ENCODE measurements at regions not wholly inside any gene's neighbourhood (a gene's known extent, or its start where the extent isn't known, plus 50 kb on each side); places are given as distances from the start of the nearest gene placed in this dataset.

DNA sequence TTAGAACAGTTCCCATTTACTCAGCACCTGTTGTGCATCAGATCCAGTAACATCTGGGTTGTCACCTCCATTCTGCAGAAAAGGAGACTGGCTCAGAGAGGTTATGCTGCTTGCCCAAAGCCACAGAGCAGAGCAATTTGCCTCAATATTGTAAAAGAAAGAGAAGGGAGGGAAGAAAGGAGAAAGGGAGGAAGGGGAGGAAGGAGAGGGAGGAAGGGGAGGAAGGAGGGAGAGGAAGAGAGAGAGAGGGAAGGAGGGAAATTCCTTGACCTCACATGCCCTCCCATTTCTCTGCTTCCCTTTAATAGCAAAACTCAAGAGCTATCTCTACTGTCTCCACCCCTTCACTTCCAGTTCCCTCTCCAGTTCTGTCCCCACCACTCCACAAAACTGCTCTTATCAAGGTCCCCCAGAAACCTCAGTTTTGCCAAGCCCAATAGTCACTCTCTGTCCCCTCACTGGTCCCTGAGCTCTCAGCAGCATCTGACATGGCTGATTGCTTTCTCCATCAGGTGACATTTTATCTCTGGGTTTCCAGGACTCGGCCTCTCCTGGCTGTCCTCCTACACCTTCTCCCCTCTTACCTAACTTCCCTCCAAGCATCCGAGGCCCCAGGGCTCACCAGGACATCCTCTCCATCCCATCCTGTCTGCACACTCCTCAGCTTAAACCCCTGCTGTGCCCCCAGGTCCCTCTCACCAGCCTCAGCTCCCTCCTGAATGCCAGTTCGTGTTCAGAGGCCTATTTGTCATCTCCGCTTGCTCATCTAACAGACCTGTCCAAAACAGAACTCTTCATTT is 104.7 kb upstream of the LINGO1 start:
- Histone ChIP-seq H3K27me3 (no peaks in the 10 kb centered on the region), H3K9me3 (no peaks in the 10 kb centered on the region), H3K36me3 (no peaks in the 10 kb centered on the region), H3K4me3 (no peak overlapping the region)
- no peak for DNase-seq

DNA sequence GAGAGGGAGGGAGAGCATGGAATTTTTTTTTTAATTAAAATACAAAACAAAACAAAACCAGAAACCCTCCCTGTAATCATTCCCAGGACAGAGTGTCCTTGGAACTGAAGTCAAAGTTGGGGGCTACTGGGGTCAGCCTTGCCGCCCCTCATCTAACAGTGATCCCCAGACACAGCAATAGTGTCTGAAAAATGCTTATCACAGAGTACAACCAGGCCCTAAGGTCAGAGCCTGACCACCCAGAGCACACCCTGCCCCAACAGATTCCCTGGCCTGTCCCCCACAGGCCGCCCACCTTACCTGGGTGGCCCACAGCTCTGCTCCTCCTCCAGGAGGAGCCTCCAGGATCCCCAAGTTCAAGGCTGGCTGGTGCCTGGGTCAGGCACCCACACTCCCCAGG is 101.6 kb upstream of the LINGO1 start:
- no peaks in the 10 kb centered on the region for H3K9me3 ChIP-seq
- H3K36me3 ChIP-seq: no peaks in the 10 kb centered on the region
- no peaks in the 10 kb centered on the region for H3K27me3 ChIP-seq
- DNase-seq: no peak
- no peak overlapping the region for H3K4me3 ChIP-seq

DNA sequence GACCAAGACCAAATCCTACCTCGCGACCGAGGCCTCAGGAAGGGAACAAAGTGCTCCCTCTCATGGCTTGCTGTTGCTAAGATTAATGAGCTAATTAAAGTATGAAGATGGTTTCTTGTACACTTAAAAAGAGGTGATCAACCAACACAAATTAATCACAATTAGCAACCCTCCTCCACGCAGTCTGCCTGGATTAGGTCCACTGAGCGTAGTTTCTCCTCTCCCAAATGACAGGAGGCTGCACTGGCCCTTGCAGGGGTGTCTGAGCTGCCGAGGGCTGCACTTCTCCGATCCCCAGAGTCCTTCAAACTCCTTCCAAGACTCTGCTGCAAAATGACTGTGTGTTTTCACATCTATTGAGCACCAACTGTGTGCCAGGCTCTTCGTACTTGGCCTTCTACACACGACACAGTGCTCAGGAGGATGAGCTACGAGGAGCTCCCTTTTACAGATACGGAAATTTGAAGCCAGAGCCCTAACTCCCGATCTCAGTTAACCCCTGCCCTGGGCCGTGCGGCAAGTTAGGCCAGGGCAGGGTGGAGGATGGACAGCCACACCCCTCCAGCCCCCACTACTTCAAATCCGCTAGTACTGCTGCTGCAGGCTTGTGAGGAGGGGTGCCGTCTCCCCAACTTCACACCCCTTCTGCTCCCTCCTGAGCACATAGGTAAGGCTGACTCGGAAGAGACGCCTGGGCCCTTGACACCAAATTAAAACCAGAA is 101.0 kb upstream of the LINGO1 start:
- H3K9me3 ChIP-seq: no peaks in the 10 kb centered on the region
- no peaks in the 10 kb centered on the region for H3K36me3 ChIP-seq
- H3K4me3 ChIP-seq: no peak overlapping the region
- DNase-seq: no peak
- H3K27me3 ChIP-seq: no peaks in the 10 kb centered on the region; the same call in 1 of the 2 replicates

DNA sequence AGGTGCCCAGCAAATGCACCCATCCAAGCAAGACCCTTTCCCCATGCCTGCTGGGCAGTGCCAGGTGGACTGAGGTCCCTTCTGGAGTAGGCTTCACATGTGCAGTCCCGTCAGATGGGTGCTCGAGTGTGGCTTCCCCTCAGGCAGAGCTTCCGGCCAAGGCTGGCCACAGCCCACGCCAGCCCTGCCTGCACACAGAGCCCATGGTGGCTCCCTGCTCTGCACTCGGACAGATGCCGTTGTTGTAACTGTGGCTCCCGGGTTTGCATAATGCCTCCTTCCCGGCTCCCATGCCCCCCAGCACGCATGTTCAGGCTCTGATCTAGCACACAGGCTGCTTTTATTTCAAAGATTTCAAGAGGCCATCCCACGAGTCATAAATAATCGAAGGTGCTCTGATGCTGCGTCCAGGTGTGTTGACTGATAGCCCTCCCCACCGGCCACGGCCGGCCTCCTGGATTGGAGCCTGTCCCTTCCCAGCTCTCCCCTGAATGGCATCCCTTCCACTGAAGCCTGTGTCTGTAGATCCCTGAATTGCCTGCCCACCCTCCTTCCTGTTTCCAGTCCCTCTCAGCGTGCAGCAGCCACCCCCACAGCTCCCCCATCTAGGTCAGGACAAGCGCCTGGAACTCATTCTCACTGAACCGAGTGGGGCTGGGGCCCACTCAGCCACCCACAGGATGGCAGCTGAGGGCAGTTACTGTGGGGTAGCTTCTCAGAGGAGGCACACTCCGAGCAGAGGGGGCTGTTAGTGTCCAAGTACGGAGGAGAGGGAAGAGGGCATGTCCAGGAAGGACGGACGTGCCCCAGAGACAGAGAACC is 100.0 kb upstream of the LINGO1 start:
- no peaks in the 10 kb centered on the region for H3K36me3 ChIP-seq
- no peak overlapping the region for H3K4me3 ChIP-seq
- no peaks in the 10 kb centered on the region for H3K9me3 ChIP-seq
- no peak for DNase-seq
- no peaks in the 10 kb centered on the region; the same call in 1 of the 2 replicates for H3K27me3 ChIP-seq

DNA sequence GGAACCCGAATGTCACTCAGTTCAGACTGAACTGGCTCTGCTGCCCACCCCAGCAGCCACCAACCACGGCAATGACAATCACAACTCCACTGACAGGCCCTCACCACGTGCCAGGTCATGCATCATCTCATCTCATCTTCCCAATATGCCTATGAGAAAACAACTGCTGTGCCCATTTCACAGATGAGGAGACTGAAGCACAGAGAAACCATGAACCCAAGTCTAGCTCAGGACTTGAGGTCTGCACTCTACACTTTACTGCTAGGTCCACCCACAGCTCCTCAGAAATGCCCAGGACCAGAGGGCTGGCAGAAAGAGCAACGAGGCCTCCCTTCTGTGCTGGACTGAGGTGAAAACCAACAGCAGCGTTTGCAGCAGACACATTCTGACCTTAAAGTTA is 99.2 kb upstream of the LINGO1 start:
- Histone ChIP-seq H3K36me3 (no peaks in the 10 kb centered on the region), H3K9me3 (no peaks in the 10 kb centered on the region), H3K4me3 (no peak overlapping the region), H3K27me3 (no peaks in the 10 kb centered on the region; the same call in 1 of the 2 replicates)
- no peak for DNase-seq

DNA sequence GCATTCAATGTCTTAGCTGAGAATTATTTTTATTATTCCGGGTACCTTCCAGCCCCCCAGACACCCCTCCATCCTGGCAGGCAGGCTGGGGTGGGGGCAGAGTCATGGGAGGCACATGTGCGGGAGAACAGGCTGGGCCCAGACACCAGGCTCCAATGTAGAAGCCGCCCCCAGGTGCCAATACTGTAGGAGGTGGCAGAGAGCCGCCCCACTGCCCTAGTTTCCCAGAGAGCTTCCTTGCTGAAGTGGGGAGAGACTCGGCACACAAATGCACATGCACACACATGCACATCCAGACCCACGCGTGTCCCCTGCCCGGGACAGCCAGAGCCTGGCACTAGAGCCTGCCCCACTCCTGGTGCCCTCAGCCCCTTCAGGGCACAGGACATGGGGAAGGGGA is 98.4 kb upstream of the LINGO1 start:
- no peaks in the 10 kb centered on the region for H3K9me3 ChIP-seq
- H3K4me3 ChIP-seq: no peak overlapping the region
- H3K27me3 ChIP-seq: no peaks in the 10 kb centered on the region; the same call in 1 of the 2 replicates
- DNase-seq: no peak
- no peaks in the 10 kb centered on the region for H3K36me3 ChIP-seq

DNA sequence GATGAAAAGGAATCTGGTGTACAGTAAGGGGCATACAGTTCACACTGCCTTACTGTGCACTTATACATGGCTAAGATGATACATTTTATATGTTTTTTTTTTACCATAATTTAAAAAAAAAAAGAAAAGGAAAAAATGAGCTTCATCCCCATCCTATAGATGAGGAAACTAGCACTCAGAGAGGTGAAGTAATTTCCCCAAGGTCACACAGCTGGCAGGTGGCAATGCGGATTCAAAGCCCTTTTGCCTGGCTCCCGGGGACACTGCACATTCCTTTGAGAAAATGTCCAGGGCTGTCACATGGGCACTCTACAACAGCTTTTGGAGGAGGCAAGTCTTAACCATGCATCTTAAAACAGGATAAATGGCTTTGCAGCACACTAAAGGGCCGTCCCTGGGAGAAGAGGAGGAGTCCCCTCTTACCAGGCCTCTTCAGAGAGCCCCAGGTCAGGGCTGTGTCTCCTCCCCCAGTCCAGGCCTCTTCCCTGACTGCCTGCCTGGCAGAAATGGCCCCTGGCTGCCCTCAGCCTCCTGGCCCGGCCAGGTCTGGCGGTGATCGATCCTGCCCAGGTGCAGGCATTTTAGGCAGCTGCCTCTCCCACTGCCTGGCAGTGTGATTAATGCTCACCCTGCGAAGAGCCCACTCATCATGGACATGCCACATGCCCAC is 95.1 kb upstream of the LINGO1 start:
- DNase-seq: no peak
- Histone ChIP-seq H3K9me3 (no peaks in the 10 kb centered on the region), H3K27me3 (no peaks in the 10 kb centered on the region; the same call in 1 of the 2 replicates), H3K4me3 (no peak overlapping the region), H3K36me3 (no peaks in the 10 kb centered on the region)

DNA sequence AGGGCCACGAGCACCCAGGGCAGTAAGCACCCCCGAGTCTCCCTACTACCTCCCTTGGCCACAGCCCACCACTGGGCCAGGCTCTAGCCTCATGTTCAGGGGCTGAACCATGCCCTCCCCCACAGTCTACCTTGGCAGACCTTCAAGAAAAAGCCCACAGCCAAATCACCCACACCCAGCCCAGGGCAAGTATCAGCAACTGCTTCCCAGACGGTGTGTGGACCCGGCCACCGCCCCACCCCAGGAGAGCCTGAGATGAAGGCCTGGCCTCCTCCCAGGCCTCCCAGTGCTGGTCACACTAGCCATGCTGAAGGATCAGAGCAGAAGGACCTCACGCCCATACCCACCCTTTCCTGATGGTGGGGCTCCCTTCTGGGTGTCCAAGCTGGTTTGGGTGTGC is 92.0 kb upstream of the LINGO1 start:
- Histone ChIP-seq H3K4me3 (no peak overlapping the region), H3K27me3 (no peaks in the 10 kb centered on the region; the same call in 1 of the 2 replicates), H3K36me3 (no peaks in the 10 kb centered on the region), H3K9me3 (no peaks in the 10 kb centered on the region)
- no peak for DNase-seq

DNA sequence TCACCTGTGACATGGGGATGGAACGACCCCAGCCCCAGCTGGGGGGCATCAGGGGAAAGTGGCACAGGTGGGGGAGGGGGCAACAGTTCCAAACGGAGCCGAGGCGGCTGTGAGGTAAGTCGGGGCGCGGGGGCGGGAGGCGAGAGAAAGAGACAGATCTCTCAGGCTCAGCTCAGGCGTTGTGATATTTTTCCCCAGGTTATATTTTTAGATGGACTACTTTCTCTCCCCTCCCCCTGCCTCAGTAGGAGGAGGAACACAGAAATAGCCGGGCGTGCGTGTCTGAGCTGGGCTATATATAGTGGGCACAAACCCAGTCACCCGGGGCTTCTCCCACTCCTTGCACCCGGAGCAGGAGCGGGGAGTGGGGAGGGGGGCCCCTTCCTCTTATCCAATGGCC is 91.0 kb upstream of the LINGO1 start:
- H3K27me3 ChIP-seq: no peaks in the 10 kb centered on the region; the same call in 1 of the 2 replicates
- no peaks in the 10 kb centered on the region for H3K36me3 ChIP-seq
- DNase-seq: no peak
- no peak overlapping the region for H3K4me3 ChIP-seq
- H3K9me3 ChIP-seq: no peaks in the 10 kb centered on the region

DNA sequence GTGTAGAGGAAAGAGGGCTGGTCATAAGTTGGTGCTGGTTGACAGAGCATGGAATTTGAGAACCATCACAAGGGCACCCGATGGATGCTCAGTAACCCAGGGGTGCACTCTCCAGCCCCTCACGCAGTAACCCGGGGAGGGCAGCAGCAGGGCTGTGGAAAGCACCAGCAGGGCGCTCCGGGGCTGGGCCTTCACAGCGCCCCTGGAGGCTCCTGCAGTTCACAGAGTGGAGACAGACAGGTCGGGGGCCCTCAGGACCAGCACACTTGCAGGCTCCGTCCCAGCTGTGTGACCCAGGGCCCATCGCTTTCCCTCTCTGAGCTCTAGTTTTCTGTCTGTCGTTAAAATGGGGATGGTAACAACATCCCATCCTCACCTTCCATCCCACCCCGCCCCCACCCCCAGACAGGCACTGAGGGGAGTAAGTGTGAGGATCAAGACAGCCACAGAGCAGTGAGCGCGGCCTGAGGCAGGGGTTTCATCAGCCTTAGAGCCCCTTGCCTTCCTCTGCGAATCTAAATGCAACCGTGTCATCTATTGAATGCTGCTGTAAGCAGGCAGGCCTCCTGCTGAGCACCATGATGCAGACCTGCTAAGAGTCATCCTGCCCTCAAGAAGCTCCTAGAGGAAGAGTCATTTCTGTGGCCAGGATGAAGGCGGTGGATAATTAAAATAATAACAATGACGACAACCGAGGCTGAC is 90.2 kb upstream of the LINGO1 start:
- Histone ChIP-seq H3K27me3 (no peaks in the 10 kb centered on the region), H3K36me3 (no peaks in the 10 kb centered on the region), H3K9me3 (no peaks in the 10 kb centered on the region), H3K4me3 (no peak overlapping the region)
- DNase-seq: no peak

DNA sequence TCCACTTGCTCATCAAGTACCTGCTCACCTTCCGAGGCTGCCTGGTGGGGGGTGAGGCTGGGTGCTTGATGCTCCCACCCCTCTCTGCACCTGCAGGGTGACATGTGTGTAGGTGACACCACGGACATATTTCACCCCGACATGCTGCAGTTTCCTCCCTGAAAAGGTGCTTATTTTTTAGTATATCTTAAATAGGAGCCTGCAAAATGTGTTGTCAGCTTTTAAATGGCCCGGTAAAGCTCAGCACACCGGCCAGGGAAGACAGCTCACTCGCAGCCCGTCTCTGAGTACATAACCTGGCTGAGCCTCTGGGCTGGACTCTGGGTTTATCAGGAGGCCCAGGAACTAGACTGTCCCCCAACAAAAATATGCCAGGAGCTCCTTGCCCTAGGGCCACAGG is 89.3 kb upstream of the LINGO1 start:
- Histone ChIP-seq H3K27me3 (no peaks in the 10 kb centered on the region), H3K36me3 (no peaks in the 10 kb centered on the region), H3K4me3 (no peak overlapping the region), H3K9me3 (no peaks in the 10 kb centered on the region)
- DNase-seq: no peak

DNA sequence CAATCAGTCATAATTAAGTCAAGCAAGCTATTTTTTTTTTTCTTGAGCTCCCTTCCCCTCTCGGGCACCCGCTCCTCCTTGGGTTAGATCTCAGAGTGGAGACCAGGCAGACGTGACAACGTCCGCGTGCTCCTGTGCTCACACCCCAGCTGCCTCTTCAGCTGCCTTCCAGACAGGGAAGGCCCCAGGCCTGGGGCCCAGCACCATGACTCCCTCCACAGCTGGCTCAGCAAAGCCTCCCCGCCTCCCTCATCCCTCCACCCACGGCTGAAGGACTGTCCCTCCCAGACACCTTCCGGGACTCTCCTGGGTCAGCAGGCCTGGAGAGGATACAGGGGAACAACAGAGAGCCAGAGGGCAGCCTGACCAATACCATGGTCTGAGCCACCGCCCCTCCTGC is 87.9 kb upstream of the LINGO1 start:
- no peaks in the 10 kb centered on the region for H3K36me3 ChIP-seq
- no peak for DNase-seq
- H3K9me3 ChIP-seq: no peaks in the 10 kb centered on the region
- no peaks in the 10 kb centered on the region for H3K27me3 ChIP-seq
- H3K4me3 ChIP-seq: no peak overlapping the region

DNA sequence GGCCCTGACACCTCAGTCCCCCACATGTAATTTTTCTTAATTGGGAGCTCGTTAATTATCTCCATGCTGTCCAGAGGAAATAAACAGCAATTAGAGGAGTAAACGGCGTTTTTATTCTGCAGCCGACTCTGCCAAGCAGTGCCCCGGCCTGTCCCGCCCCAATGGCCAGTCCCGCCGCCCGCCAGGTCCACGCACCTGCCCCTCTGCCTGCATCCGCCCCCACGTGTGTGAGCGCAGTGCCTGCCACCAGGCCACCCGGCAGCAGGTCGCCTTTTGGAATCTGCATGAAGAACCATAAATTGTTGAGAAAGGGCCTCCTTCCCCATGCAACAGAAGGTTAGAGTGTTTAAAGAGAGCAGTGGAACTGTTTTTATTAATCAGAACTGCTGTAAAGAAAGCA is 87.5 kb upstream of the LINGO1 start:
- Histone ChIP-seq H3K36me3 (no peaks in the 10 kb centered on the region), H3K4me3 (no peak overlapping the region), H3K9me3 (no peaks in the 10 kb centered on the region), H3K27me3 (no peaks in the 10 kb centered on the region)
- no peak for DNase-seq

DNA sequence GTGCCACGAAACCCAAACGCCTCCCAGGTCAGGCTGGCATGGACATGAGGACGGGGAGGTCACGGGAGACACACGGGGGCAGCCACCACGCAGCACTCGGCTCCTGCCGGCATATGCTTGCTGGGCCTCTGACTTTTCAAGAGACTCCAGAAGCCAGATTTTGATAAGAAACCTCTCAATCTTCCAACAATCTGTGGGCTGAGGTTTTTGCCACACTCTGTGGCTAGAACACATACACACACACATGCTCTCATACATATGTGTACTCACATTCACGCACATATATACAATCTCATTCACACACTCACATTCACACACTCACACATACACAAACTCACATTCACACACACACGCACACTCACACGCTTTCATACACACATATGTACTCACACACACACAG is 86.7 kb upstream of the LINGO1 start:
- Histone ChIP-seq H3K4me3 (no peak overlapping the region), H3K36me3 (no peaks in the 10 kb centered on the region)
- no peak for DNase-seq

DNA sequence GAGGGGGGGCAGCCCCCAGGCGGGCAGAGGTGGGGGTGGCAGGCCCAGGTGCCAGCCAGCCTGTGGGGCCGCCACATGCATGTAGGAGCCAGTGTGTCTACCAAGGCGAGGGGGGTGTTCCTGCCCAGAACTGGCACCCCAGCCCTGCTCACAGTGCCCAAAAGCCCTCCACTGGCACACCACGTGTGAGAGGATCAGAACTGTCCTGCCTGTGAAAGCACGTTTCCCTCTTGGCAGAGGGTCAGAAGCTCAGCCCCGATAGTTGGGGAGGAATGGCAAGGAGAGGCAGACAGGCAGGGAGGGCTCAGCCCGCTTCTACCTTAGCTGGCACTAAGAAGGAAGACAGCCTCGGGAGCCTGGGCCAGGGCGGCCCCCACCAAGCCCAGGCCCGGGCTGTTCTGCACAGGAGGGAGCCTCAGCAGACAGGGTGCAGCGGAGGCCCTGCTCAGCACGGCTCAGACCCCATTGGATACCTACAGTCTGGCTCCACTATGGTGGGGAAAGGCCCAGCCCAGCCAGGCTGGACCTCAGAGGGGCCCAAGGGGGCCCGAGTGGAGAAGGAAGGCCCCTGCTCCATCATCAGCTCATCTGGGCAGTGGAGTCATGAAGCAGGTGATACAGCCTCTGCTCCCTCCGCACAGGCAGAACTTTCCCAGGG is 84.8 kb upstream of the LINGO1 start:
- no peaks in the 10 kb centered on the region for H3K27me3 ChIP-seq
- H3K4me3 ChIP-seq: no peak overlapping the region
- DNase-seq: no peak
- H3K36me3 ChIP-seq: no peaks in the 10 kb centered on the region
- no peaks in the 10 kb centered on the region for H3K9me3 ChIP-seq

More for the DNA sequence above, 86.7 kb upstream of the LINGO1 start:
- H3K27me3 ChIP-seq: no peaks in the 10 kb centered on the region
- H3K9me3 ChIP-seq: no peaks in the 10 kb centered on the region

Data from MG63 (cell line).